HG03354 (cell line): ENCODE measurements at regions not wholly inside any gene's neighbourhood (a gene's known extent, or its start where the extent isn't known, plus 50 kb on each side); places are given as distances from the start of the nearest gene placed in this dataset.

Source experiments
- ATAC-seq: cut with Tn5 transposase; IDR thresholded peaks from one replicate; pipeline ENCODE4 v1.9.1; 2021; ENCODE audit warnings: mild to moderate bottlenecking; ENCODE audit not compliant: unreplicated experiment, poor library complexity, severe bottlenecking

DNA sequence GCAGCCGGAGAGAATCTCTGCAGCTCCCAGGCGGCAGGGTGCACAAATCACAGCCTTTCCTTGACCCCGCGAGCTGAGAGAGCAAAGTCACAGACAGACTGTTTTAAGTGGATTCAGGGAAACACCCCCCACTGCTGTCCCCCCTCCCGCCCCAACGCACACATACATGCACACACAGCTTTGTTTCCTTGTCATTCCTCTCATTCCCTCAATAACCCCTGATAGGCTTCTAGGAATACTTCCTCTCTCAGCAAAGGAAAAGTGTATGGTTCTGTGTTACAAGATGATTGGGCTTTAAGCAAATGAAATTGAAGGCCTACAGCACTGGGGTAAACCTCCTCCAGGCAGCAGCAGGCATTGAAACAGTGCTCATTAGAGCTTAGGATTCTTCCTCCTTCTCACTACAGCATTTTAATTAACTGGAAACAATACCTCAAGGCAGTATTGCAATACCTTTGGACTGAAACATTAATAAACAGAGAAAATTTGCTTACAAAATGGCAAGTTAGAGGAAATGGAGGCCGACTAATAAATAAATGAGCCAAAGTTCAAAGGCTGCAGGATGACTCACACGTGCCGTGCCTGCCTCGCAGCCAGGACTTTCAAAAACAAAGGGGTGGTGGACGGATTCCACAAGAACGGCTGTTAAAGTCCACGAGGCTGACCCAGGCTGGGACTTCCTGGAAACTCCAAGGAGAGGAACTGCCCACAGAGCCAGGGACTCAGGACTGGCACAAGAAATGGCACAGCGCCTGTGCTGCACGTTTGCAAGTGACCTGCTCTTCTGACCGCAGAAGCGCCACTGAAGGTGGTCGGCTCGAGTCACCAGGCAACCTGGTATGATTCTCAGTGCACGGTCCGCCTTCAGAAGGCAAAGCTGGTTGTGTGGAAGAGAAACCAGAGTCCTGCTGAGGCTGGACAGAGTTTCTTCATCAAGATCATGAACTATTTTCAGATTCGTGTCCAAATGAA, 236.2 kb downstream of the SYK start:
- ATAC-seq = no peak

DNA sequence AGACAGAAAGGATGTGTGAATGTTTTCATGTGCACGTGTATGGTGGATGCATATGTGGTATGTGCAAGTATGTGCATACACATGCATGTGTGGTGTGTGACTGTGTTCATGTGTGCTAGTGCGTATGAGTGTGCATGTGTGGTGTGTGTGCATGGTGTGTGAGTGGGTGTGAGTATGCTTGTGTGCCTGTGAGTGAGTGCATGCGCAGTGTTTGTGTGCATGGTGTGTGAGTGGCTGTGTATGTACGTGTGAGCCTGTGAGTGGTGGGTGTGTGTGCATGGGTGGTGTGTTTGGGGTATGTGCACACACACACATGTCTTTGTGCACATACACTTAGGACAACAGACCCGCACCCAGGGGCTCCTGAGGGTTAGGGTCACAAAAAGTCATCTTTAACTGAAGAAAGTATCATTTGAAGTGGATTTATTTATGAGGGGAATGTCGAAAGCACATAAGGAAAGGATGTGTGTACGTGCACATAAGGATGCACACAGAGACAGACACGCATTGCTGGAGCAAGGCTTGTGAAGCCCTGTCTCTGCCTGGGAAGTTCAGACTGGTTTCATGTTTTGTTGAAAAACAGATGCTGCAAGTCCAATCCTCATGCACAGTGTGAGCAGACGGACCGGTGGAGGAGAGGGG, 237.0 kb downstream of the SYK start:
- ATAC-seq = no peak

DNA sequence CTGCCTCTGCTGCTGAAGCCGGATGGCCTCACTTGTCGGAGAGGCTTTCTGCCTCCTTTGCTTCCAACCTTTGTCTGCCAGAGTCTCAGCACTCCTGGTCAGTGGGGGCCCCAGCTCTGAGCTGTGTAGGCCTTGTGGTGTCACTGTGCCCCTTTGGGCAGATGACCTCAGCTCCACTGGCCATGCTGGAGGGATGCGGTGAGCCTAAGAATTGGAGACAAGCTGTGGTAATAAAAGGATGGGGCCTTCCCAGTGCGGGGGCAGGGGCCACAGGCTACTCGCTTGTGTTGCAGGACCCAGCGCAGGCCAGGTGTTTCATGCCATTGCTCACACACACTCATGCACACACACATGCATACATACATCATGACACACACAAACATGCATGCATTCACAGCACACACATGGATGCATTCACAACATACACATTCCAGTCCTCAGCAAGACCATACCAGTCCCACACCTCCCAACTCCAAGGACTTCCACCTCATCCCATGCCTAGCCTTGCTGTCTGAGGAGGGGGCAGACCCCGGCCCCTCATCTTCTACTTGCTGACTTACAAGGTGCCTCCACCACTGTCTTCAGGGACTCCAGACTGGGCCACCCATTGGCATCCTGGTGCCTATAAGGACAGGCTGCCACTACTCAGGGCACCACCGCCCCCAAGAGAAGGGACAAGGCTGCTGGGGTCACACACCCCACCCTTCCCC, 237.7 kb downstream of the SYK start:
- ATAC-seq = no peak

DNA sequence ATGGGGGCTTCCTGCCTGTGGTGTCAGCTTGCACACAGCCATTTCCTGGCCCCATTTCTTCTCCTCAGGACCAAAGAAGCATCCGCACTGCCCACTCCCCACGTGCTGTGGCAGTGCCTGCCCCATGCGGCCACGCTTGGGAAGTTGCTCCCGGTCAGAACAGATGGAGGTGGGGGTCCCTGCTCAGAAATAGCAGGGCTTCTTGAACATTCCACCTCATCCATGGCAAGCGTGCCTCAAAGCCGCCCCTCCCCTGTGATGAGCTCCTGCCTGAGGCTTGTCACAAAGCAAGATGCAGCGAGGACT, 238.2 kb downstream of the SYK start:
- ATAC-seq = no peak

GRCh38 chr9:91040371-91041215, 239.0 kb downstream of the SYK start:
- ATAC-seq = no peak

- no peak for ATAC-seq
Observed at GRCh38 chr9:91042024-91042423, 240.4 kb downstream of the SYK start.

- ATAC-seq = no peak
Observed at GRCh38 chr9:91042541-91042940, 240.9 kb downstream of the SYK start.

- no peak for ATAC-seq
Observed at GRCh38 chr9:91043056-91043810, 241.6 kb downstream of the SYK start.

GRCh38 chr9:91043811-91044175, 242.2 kb downstream of the SYK start:
- ATAC-seq = no peak

GRCh38 chr9:91044354-91044753, 242.7 kb downstream of the SYK start:
- no peak for ATAC-seq

- no peak for ATAC-seq
Observed at GRCh38 chr9:91045041-91045440, 243.4 kb downstream of the SYK start.

GRCh38 chr9:91047529-91047928, 245.9 kb downstream of the SYK start:
- no peak for ATAC-seq

DNA sequence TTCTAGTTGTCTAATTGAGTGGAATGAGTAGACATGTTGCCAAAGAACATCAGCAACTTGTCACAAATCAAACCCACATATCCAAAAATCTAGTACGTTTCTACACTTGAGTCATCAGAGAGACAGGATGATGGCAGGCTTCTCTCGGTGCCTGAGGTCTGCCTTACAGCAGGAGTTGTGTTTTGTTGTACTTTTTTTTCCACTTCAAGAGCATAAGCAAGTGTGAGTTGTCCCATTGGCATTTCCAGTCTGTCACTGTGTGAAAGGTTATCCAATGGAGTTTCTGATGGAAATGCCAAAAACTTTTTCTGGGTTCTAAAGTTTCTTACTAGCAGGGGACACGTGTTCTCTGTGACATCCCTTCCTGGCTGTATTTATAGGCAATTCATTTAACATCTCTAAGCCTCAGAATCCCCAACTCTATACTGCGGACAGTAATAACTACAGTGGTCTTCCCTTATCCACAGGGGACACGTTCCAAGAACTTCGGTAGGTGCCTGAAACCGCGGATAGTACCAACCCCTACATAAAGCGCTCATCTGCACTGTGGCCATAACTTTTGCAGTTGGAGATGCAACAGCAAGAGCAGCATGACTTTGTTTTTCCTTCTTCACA, 246.5 kb downstream of the SYK start:
- ATAC-seq = no peak

- no peak for ATAC-seq
Observed at GRCh38 chr9:91048749-91049148, 247.1 kb downstream of the SYK start.

DNA sequence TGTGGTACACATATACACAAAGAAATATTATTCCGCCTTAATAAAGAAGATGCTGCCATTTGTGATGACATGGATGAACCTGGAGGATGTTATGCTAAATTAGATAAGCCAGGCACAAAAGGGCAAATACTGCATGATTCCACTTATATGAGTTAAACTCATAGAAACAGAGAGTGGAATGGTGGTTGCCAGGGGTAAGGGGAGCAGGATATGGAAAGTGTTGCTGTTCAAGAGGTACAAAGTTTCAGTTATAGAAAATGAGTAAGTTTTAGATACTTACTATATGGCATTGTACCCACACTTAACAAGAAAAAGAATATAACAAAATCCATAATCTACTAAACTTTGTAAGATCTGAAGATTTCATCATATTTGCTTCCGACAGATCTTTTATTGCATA, 252.2 kb downstream of the SYK start:
- no peak for ATAC-seq

GRCh38 chr9:91055845-91056244, 254.2 kb downstream of the SYK start:
- no peak for ATAC-seq

DNA sequence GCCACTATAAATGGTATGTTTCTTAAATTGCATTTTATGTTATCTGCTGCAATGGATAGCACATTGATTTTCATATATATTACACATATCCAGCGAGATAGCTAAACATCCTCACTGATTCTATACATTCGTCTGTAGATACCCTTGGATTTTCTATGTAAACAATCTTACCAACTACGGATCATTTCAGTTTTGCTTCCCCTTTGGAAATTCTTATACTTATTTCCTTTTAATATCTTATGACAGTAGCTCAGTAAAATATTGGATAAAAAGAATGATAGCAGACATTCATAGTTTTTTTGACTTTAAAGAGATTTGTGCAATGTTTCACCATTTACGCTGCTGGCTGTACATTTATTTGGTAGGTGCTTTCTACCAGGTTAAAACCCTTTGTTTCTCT, 254.9 kb downstream of the SYK start:
- no peak for ATAC-seq

GRCh38 chr9:91056917-91057316, 255.3 kb downstream of the SYK start:
- ATAC-seq = no peak

DNA sequence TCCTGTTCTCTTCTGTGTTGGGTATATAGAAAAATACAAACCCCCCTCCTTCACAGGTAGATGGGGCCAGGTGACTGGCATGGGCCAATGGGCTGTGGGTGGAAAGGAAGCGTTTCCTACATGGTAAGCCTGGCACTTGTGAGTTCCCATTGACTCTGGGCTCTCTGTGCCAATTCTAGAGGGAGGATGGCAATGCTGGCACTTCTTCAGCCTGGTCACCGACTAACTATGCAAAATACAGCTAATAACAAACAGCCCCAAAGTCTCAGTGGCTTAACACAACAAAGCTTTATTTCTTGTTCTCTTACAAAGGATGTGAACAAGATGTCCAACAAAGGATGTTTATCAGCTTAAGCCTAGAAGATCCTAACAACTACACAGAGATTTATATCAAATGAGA, 258.1 kb downstream of the SYK start:
- no peak for ATAC-seq
